ENCODE measurements at regions not wholly inside any gene's neighbourhood (a gene's known extent, or its start where the extent isn't known, plus 50 kb on each side); places are given as distances from the start of the nearest gene placed in this dataset.

GRCh38 chr18:77763530-77764145 lies 514.0 kb downstream of the GALR1 start:
- DNase-seq (ENCODE audit: low read depth), result no peak
- no peaks in the 10 kb centered on the region for H3K36me3 ChIP-seq (ENCODE audit: control insufficient read depth, insufficient read depth, low read length, severe bottlenecking)

DNA sequence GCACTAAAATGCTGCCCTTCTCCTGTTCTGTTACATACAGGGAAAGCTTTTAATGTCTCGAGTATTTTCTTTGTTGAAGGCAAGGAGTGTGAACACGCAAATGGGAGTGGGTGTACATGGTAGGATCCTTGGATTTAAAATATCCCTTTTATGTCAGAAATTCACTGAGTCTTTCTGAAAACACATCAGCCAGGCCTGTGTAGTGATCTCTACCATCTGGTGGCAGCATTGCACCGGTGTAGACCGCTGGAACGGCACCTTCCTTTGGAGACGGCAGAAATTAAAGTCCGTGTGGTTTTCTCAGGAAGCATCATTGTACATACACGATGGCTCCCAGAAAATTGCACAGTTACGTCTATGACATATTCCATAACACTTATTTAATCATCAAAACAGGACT lies 515.8 kb downstream of the GALR1 start:
- H3K27me3 ChIP-seq (replicated peaks; ENCODE audit: control insufficient read depth, insufficient read depth, low read length), result peaks cover 15% of the 10 kb centered on the region
- no peaks in the 10 kb centered on the region for H3K36me3 ChIP-seq (ENCODE audit: control insufficient read depth, insufficient read depth, low read length, severe bottlenecking)
- H3K9ac ChIP-seq (ENCODE audit: low read length), result no peak overlapping the region
- H3K4me3 ChIP-seq (ENCODE audit: low read length), result no peak overlapping the region
- DNase-seq (ENCODE audit: low read depth), result no peak
- no peaks in the 10 kb centered on the region for H3K9me3 ChIP-seq (ENCODE audit: control insufficient read depth, low read length)
- no peaks in the 10 kb centered on the region for H3K4me1 ChIP-seq (ENCODE audit: control insufficient read depth, insufficient read depth, low read length)

More at GRCh38 chr18:77763530-77764145, 514.0 kb downstream of the GALR1 start:
- H3K9ac ChIP-seq (ENCODE audit: low read length), result no peak overlapping the region
- H3K9me3 ChIP-seq (ENCODE audit: control insufficient read depth, low read length), result no peaks in the 10 kb centered on the region
- peaks cover 15% of the 10 kb centered on the region for H3K27me3 ChIP-seq (replicated peaks; ENCODE audit: control insufficient read depth, insufficient read depth, low read length)
- no peaks in the 10 kb centered on the region for H3K4me1 ChIP-seq (ENCODE audit: control insufficient read depth, insufficient read depth, low read length)
- no peak overlapping the region for H3K4me3 ChIP-seq (ENCODE audit: low read length)

GRCh38 chr18:77766421-77766820 lies 516.8 kb downstream of the GALR1 start:
- H3K9me3 ChIP-seq (ENCODE audit: control insufficient read depth, low read length), result no peaks in the 10 kb centered on the region
- no peak overlapping the region for H3K9ac ChIP-seq (ENCODE audit: low read length)
- no peaks in the 10 kb centered on the region for H3K36me3 ChIP-seq (ENCODE audit: control insufficient read depth, insufficient read depth, low read length, severe bottlenecking)
- H3K4me3 ChIP-seq (ENCODE audit: low read length), result no peak overlapping the region
- peaks cover 15% of the 10 kb centered on the region for H3K27me3 ChIP-seq (replicated peaks; ENCODE audit: control insufficient read depth, insufficient read depth, low read length)
- DNase-seq (ENCODE audit: low read depth), result no peak
- no peaks in the 10 kb centered on the region for H3K4me1 ChIP-seq (ENCODE audit: control insufficient read depth, insufficient read depth, low read length)

- H3K27me3 ChIP-seq (replicated peaks; ENCODE audit: control insufficient read depth, insufficient read depth, low read length), result no peaks in the 10 kb centered on the region
- no peaks in the 10 kb centered on the region for H3K9me3 ChIP-seq (ENCODE audit: control insufficient read depth, low read length)
- H3K36me3 ChIP-seq (ENCODE audit: control insufficient read depth, insufficient read depth, low read length, severe bottlenecking), result no peaks in the 10 kb centered on the region
- no peak overlapping the region for H3K9ac ChIP-seq (ENCODE audit: low read length)
- H3K4me3 ChIP-seq (ENCODE audit: low read length), result no peak overlapping the region
- DNase-seq (ENCODE audit: low read depth), result no peak
- H3K4me1 ChIP-seq (ENCODE audit: control insufficient read depth, insufficient read depth, low read length), result no peaks in the 10 kb centered on the region
These were observed 522.5 kb downstream of the GALR1 start for GRCh38 chr18:77772177-77772576.

- no peaks in the 10 kb centered on the region for H3K4me1 ChIP-seq (ENCODE audit: control insufficient read depth, insufficient read depth, low read length)
- no peaks in the 10 kb centered on the region for H3K36me3 ChIP-seq (ENCODE audit: control insufficient read depth, insufficient read depth, low read length, severe bottlenecking)
- no peaks in the 10 kb centered on the region for H3K27me3 ChIP-seq (replicated peaks; ENCODE audit: control insufficient read depth, insufficient read depth, low read length)
- DNase-seq (ENCODE audit: low read depth), result no peak
- no peak overlapping the region for H3K4me3 ChIP-seq (ENCODE audit: low read length)
- no peak overlapping the region for H3K9ac ChIP-seq (ENCODE audit: low read length)
- no peaks in the 10 kb centered on the region for H3K9me3 ChIP-seq (ENCODE audit: control insufficient read depth, low read length)
These were observed 526.5 kb downstream of the GALR1 start for GRCh38 chr18:77776104-77776503.

DNA sequence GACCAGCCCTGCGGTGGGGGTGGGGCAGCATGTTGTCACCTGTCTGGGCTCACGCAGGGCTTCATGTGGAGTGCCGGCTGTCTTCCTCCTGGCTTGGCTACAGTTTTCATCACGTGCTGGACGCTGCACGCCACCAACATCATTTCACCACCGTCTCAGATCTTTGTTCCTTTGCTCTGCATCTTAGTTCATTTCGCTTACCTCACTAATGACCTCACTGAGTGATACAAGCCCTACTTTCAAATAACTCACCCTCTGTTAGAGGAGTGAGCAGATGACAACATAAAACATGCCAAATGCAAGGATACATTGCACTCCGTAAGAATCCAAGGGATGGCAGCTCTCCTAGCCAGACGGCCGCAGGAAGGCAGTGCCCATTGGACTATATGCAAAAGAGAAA lies 527.5 kb downstream of the GALR1 start:
- no peaks in the 10 kb centered on the region for H3K27me3 ChIP-seq (replicated peaks; ENCODE audit: control insufficient read depth, insufficient read depth, low read length)
- no peaks in the 10 kb centered on the region for H3K4me1 ChIP-seq (ENCODE audit: control insufficient read depth, insufficient read depth, low read length)
- no peaks in the 10 kb centered on the region for H3K36me3 ChIP-seq (ENCODE audit: control insufficient read depth, insufficient read depth, low read length, severe bottlenecking)
- no peak overlapping the region for H3K4me3 ChIP-seq (ENCODE audit: low read length)
- no peaks in the 10 kb centered on the region for H3K9me3 ChIP-seq (ENCODE audit: control insufficient read depth, low read length)
- DNase-seq (ENCODE audit: low read depth), result no peak
- H3K9ac ChIP-seq (ENCODE audit: low read length), result no peak overlapping the region

DNA sequence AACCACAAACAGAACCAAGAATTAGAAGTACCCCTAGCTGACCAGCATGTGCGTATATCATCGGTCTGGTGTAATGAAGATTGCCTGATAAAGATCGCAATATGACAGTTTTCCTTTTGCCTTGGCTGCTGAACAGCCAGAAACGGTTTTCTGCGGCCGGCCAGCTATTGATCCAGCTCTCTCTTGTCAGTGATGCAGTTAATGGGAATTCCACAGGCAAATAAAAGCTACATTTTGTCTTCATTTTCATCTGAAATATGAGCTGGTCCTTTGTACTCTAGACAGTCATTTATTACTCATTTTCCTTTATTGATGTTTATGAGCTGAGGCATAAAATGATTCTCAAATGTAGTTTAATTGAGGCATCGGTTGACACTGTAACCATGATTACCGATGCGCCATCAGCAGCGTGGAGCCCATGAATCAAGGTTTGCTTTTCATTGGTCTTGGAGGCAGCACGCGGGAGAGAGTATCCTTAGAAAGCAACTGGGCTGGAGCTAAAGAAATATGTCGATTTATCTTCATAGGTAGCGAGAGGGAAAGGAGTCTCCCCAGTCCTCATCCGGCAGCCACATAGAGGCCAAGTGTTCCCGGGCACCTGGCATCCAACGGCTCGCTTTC lies 535.2 kb downstream of the GALR1 start:
- no peaks in the 10 kb centered on the region for H3K4me1 ChIP-seq (ENCODE audit: control insufficient read depth, insufficient read depth, low read length)
- H3K4me3 ChIP-seq (ENCODE audit: low read length), result no peak overlapping the region
- H3K9ac ChIP-seq (ENCODE audit: low read length), result no peak overlapping the region
- H3K36me3 ChIP-seq (ENCODE audit: control insufficient read depth, insufficient read depth, low read length, severe bottlenecking), result no peaks in the 10 kb centered on the region
- H3K27me3 ChIP-seq (replicated peaks; ENCODE audit: control insufficient read depth, insufficient read depth, low read length), result no peaks in the 10 kb centered on the region
- no peaks in the 10 kb centered on the region for H3K9me3 ChIP-seq (ENCODE audit: control insufficient read depth, low read length)
- DNase-seq (ENCODE audit: low read depth), result no peak

DNA sequence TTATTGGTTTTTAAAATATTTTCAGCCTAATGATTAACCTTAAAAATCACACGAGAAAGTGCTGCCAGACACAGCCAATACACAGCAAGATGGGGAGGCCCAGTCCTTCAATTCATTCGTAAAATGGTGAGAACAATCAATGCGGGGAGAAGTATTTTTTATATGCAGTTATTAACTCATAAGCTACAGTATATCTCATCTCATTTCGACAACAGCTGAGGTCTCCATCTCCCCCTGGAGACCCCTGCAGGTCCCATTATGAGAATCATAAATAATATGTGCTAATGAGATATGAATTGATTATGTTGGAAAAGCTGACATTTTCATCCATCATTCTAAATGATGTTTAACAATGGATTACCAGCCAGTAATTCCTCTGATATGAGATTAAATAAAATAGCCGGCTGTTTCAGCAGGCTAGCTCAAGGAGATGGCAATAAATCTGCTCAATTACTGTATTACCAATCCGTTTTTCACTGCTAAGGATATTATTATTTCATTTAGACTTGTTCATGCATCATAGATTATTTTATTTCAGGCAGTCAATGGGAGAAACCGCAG lies 535.8 kb downstream of the GALR1 start:
- Histone ChIP-seq H3K9me3 (ENCODE audit: control insufficient read depth, low read length) (no peaks in the 10 kb centered on the region), H3K9ac (ENCODE audit: low read length) (no peak overlapping the region), H3K4me1 (ENCODE audit: control insufficient read depth, insufficient read depth, low read length) (no peaks in the 10 kb centered on the region), H3K4me3 (ENCODE audit: low read length) (no peak overlapping the region), H3K27me3 (replicated peaks; ENCODE audit: control insufficient read depth, insufficient read depth, low read length) (no peaks in the 10 kb centered on the region), H3K36me3 (ENCODE audit: control insufficient read depth, insufficient read depth, low read length, severe bottlenecking) (no peaks in the 10 kb centered on the region)
- DNase-seq (ENCODE audit: low read depth), result no peak

DNA sequence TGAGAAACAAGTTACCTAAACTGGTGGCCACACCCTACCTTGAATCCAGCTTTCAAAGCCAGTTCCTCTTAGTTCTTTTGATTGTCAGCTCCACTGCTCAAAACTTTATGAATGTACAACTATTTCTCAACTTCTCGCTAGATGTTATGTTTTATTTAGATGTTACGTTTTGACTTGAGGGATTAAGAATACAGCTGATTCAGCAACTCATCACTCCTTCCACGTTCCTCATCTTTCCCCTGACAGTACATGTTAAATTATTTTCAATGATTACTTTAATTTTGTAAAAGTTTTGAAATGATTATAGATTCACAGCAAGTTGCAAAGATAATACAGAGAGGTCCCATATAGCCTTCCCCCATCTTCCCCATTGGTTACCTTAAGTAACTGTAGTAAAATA lies 553.4 kb downstream of the GALR1 start:
- no peaks in the 10 kb centered on the region for H3K36me3 ChIP-seq (ENCODE audit: control insufficient read depth, insufficient read depth, low read length, severe bottlenecking)
- H3K27me3 ChIP-seq (replicated peaks; ENCODE audit: control insufficient read depth, insufficient read depth, low read length), result no peaks in the 10 kb centered on the region
- no peak overlapping the region for H3K4me3 ChIP-seq (ENCODE audit: low read length)
- H3K9me3 ChIP-seq (ENCODE audit: control insufficient read depth, low read length), result peaks cover 4% of the 10 kb centered on the region
- H3K9ac ChIP-seq (ENCODE audit: low read length), result no peak overlapping the region
- no peak for DNase-seq (ENCODE audit: low read depth)
- no peaks in the 10 kb centered on the region for H3K4me1 ChIP-seq (ENCODE audit: control insufficient read depth, insufficient read depth, low read length)

- Histone ChIP-seq H3K9me3 (ENCODE audit: control insufficient read depth, low read length) (peaks cover 4% of the 10 kb centered on the region), H3K27me3 (replicated peaks; ENCODE audit: control insufficient read depth, insufficient read depth, low read length) (no peaks in the 10 kb centered on the region), H3K9ac (ENCODE audit: low read length) (no peak overlapping the region), H3K36me3 (ENCODE audit: control insufficient read depth, insufficient read depth, low read length, severe bottlenecking) (no peaks in the 10 kb centered on the region), H3K4me3 (ENCODE audit: low read length) (no peak overlapping the region), H3K4me1 (ENCODE audit: control insufficient read depth, insufficient read depth, low read length) (no peaks in the 10 kb centered on the region)
- DNase-seq (ENCODE audit: low read depth), result no peak
These were observed 554.7 kb downstream of the GALR1 start for GRCh38 chr18:77804382-77804781.

GRCh38 chr18:77807650-77808049 lies 558.0 kb downstream of the GALR1 start:
- H3K4me1 ChIP-seq (ENCODE audit: control insufficient read depth, insufficient read depth, low read length), result no peaks in the 10 kb centered on the region
- no peaks in the 10 kb centered on the region for H3K27me3 ChIP-seq (replicated peaks; ENCODE audit: control insufficient read depth, insufficient read depth, low read length)
- peaks cover 4% of the 10 kb centered on the region for H3K9me3 ChIP-seq (ENCODE audit: control insufficient read depth, low read length)
- H3K9ac ChIP-seq (ENCODE audit: low read length), result no peak overlapping the region
- H3K4me3 ChIP-seq (ENCODE audit: low read length), result no peak overlapping the region
- no peak for DNase-seq (ENCODE audit: low read depth)
- no peaks in the 10 kb centered on the region for H3K36me3 ChIP-seq (ENCODE audit: control insufficient read depth, insufficient read depth, low read length, severe bottlenecking)
